DND-41 (cell line): ENCODE measurements at regions not wholly inside any gene's neighbourhood (a gene's known extent, or its start where the extent isn't known, plus 50 kb on each side); places are given as distances from the start of the nearest gene placed in this dataset.
A peak's percentile ranks its signal among the peaks of the same experiment; 100 is the strongest.

Experiments used
- ATAC-seq: fragments of 200-7000 bp; cut with Tn5 transposase; 3 replicates; pipeline ENCODE4 v1.9.1; 2021; ENCODE audit warnings: low read depth; ENCODE audit not compliant: insufficient read depth
- DNase-seq: peaks from one replicate; pipeline ENCODE4 v3.0.0-alpha.2; 2020
- H2AFZ ChIP-seq: 2 replicates; pipeline ENCODE4 v1.6.0; 2012; ENCODE audit warnings: low read depth, low read length
- H3K27ac ChIP-seq: 2 replicates; pipeline ENCODE4 v1.5.1; 2012; ENCODE audit warnings: low read length, inconsistent platforms
- H3K27me3 ChIP-seq: fragments of 200-600 bp; sonication (generic); 2 replicates; pipeline ENCODE4 v1.6.0; 2012; ENCODE audit warnings: low read length, mild to moderate bottlenecking, inconsistent platforms; ENCODE audit not compliant: insufficient read depth, poor library complexity
- H3K36me3 ChIP-seq: 2 replicates; pipeline ENCODE4 v1.5.1; 2012; ENCODE audit warnings: low read length, inconsistent platforms; ENCODE audit not compliant: insufficient read depth
- H3K4me1 ChIP-seq: 2 replicates; pipeline ENCODE4 v1.5.1; 2012; ENCODE audit warnings: mild to moderate bottlenecking, low read length; ENCODE audit not compliant: insufficient read depth
- H3K4me2 ChIP-seq: 2 replicates; pipeline ENCODE4 v1.6.0; 2012; ENCODE audit warnings: mild to moderate bottlenecking, moderate library complexity, low read length, inconsistent platforms; ENCODE audit not compliant: insufficient read depth
- H3K4me3 ChIP-seq, 2 experiments: fragments of 200-600 bp in 1 of 2; shearing (Covaris generic) in 1 of 2; 2 replicates each; pipeline ENCODE4 v1.5.1; 2012 to 2016; ENCODE audit warnings: inconsistent platforms in 2 of 2, low read length in 2 of 2, mild to moderate bottlenecking in 2 of 2, low read depth in 1 of 2, moderate library complexity in 1 of 2
- H3K79me2 ChIP-seq: 2 replicates; pipeline ENCODE4 v1.6.0; 2012; ENCODE audit warnings: low read length, inconsistent platforms; ENCODE audit not compliant: insufficient read depth
- H3K9ac ChIP-seq: 2 replicates; pipeline ENCODE4 v1.6.0; 2012; ENCODE audit warnings: low read depth, mild to moderate bottlenecking, inconsistent platforms, low read length, moderate library complexity
- H3K9me3 ChIP-seq: 2 replicates; pipeline ENCODE4 v1.5.1; 2012; ENCODE audit warnings: low read length, moderate library complexity, mild to moderate bottlenecking, inconsistent platforms; ENCODE audit not compliant: insufficient read depth, severe bottlenecking
- H4K20me1 ChIP-seq: 2 replicates; pipeline ENCODE4 v1.6.0; 2012; ENCODE audit warnings: low read length; ENCODE audit not compliant: insufficient read depth
- EZH2 ChIP-seq: IDR thresholded peaks from 3 replicates; pipeline ENCODE4 v1.6.1; 2012; ENCODE audit warnings: borderline replicate concordance, low read depth, mild to moderate bottlenecking, moderate library complexity, low read length, inconsistent platforms; ENCODE audit not compliant: severe bottlenecking
- TF ChIP-seq, protein P1 (sequence below): IDR thresholded peaks from 2 replicates; pipeline ENCODE4 v1.5.1; 2012; ENCODE audit warnings: borderline replicate concordance, low read length, moderate library complexity, mild to moderate bottlenecking; ENCODE audit not compliant: poor library complexity, severe bottlenecking; ENCODE audit errors: extremely low read depth

DNA sequence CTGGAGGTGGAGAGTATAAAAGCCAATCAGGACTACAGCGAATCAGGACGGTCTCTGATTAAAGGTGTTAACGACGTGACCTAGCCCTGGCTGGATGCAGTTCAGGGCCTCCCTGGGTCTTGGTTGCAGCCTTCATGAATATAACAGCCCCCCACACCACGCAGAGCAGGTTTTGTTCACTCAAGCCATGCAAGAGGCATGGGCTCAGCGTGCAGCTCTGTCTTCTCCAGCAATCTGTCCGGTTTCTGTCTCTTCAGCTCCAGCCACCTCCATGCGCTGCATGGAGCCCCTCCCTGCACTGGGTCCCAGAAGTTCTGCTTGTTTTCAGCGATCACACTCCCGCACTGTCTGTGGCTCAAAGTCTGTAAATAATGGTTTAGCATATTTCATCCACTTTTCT lies 57.1 kb upstream of the CHRNA7 start:
- ATAC-seq (no peak), DNase-seq (no peak)
- H4K20me1 ChIP-seq = no peaks in the 10 kb centered on the region
- H3K9ac ChIP-seq = no peak overlapping the region
- no peak overlapping the region for H2AFZ ChIP-seq
- no peaks in the 10 kb centered on the region for H3K79me2 ChIP-seq
- TF ChIP-seq, protein P1, sequence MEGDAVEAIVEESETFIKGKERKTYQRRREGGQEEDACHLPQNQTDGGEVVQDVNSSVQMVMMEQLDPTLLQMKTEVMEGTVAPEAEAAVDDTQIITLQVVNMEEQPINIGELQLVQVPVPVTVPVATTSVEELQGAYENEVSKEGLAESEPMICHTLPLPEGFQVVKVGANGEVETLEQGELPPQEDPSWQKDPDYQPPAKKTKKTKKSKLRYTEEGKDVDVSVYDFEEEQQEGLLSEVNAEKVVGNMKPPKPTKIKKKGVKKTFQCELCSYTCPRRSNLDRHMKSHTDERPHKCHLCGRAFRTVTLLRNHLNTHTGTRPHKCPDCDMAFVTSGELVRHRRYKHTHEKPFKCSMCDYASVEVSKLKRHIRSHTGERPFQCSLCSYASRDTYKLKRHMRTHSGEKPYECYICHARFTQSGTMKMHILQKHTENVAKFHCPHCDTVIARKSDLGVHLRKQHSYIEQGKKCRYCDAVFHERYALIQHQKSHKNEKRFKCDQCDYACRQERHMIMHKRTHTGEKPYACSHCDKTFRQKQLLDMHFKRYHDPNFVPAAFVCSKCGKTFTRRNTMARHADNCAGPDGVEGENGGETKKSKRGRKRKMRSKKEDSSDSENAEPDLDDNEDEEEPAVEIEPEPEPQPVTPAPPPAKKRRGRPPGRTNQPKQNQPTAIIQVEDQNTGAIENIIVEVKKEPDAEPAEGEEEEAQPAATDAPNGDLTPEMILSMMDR = no peak
- no peak for TF ChIP-seq EZH2
- H3K27me3 ChIP-seq = no peaks in the 10 kb centered on the region
- no peak overlapping the region for H3K27ac ChIP-seq
- no peak overlapping the region for H3K4me2 ChIP-seq
- H3K36me3 ChIP-seq = no peaks in the 10 kb centered on the region
- no peaks in the 10 kb centered on the region for H3K9me3 ChIP-seq
- no peak overlapping the region for H3K4me3 ChIP-seq
- H3K4me1 ChIP-seq = no peaks in the 10 kb centered on the region

DNA sequence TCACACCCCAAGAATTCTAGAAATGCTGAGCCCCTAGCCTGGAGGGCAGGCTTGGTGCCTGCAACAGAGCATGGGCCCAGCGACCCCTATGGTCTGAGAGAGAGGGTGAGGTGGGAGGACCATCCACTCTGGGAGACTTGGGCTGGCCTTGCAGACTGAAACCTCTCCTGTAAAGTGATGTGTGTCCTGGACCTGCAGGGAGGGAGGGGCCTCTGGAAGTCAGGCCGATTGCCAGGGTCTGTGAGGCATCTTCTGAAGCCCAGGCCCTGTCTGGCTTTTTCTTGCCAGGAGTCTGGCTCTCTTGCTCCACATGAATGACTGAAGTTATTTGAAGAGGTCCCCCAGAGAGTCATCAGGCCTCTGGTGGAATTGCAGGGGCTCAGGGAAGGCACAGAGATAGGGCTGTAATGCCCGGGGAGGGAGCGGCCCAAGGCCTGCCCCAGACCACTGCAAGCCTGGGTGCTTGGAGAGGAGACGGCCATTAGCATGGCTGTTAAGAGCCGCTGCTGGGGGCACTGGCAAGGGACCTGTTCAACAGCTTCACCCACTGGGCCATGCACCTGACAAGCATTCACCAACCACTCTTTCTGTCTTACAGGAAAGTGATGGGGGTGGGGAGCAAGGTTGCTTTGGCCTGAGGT lies 56.0 kb upstream of the CHRNA7 start:
- no peaks in the 10 kb centered on the region for H3K27me3 ChIP-seq
- no peak overlapping the region for H3K4me2 ChIP-seq
- H3K4me1 ChIP-seq = no peaks in the 10 kb centered on the region
- no peak overlapping the region for H3K4me3 ChIP-seq
- TF ChIP-seq EZH2 = no peak
- TF ChIP-seq, protein P1 = no peak
- H3K27ac ChIP-seq = no peak overlapping the region
- H3K36me3 ChIP-seq = no peaks in the 10 kb centered on the region
- no peak for ATAC-seq
- H3K79me2 ChIP-seq = no peaks in the 10 kb centered on the region
- no peaks in the 10 kb centered on the region for H4K20me1 ChIP-seq
- no peak overlapping the region for H2AFZ ChIP-seq
- H3K9me3 ChIP-seq = no peaks in the 10 kb centered on the region
- no peak for DNase-seq
- H3K9ac ChIP-seq = no peak overlapping the region

DNA sequence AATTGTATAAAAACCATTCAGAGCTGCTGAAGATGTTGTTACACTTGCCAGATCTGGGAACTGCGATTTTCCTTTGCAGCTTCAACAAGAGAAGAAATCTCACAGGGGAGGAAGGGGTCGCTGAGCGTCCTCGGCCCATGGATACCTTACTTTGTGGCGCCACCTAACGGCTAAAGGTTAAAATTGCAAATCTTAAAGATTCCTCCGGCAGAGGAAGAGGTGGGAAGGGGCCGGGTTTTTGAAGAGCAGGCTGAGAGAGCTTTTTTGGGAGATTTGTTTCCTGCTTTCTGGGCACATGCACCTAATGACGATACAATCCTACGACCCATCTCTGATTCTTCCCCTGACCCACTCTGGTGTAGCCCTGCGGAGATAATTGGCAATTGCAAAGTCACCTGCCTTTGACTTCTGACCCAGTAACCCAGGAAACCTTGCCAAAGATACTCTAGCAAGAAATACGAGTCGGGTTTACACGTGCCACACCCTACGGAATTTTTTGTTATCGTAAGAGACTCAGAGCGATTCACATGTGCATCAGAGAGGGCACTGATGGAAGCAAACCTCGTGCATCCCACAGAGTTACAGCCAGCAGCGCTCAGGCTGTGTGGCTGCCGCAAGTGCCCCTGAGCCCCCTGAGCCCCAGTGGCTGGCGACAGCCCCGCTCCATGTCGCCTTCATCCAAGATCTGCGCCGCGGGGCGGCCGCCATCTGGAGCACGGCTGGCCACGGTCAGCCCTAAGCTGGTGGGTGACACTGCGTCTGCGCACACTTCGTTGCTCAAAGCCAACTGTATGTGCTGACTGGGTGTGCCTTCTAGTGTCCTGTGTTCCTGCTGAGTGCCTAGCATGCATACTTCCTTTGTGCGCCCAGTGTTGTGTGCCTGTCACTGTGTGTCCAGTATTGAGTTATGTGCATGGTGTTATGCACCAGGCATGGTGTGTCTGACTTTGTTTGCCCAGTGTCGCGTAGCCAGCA lies 55.2 kb upstream of the CHRNA7 start:
- no peak overlapping the region for H3K4me3 ChIP-seq
- no peaks in the 10 kb centered on the region for H3K79me2 ChIP-seq
- H2AFZ ChIP-seq = no peak overlapping the region
- H3K9me3 ChIP-seq = no peaks in the 10 kb centered on the region
- peak; percentile 58; the same call in 2 of the 3 replicates for ATAC-seq
- DNase-seq = peak; percentile 30
- H3K27me3 ChIP-seq = no peaks in the 10 kb centered on the region
- no peaks in the 10 kb centered on the region for H3K4me1 ChIP-seq
- H4K20me1 ChIP-seq = no peaks in the 10 kb centered on the region
- H3K27ac ChIP-seq = no peak overlapping the region
- TF ChIP-seq EZH2 = no peak
- TF ChIP-seq, protein P1 = peak; percentile 71
- H3K9ac ChIP-seq = no peak overlapping the region
- H3K36me3 ChIP-seq = no peaks in the 10 kb centered on the region
- H3K4me2 ChIP-seq = no peak overlapping the region
